Amniotic stem cell (primary cell): ENCODE measurements at regions not wholly inside any gene's neighbourhood (a gene's known extent, or its start where the extent isn't known, plus 50 kb on each side); places are given as distances from the start of the nearest gene placed in this dataset.

Experiments
- DNase-seq: peaks from one replicate; lab custom pipeline; 2025; lab: John Stamatoyannopoulos, UW

DNA sequence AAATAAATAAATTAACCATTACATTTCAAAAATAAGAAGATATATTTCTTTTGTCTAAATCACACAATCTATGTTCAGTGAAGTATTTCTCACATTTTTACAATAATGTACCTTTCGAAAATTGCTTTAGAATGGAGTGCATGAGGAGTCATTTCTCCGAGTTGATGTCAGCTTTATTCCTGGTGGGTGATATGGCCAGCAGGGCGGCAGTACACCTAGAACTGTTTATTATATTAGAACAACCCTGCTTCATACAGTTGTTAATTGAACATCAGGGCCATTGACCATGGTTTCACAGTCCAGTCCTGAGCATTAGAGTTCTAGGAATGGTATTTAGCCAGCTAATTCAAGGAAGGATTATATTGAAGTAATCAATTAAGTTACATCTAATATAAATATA is 696.3 kb upstream of the SLC10A2 start:
- no peak for DNase-seq

- no peak for DNase-seq
These were observed 693.1 kb upstream of the SLC10A2 start for GRCh38 chr13:103759361-103759760.

- no peak for DNase-seq
These were observed 692.0 kb upstream of the SLC10A2 start for GRCh38 chr13:103758222-103758621.

DNA sequence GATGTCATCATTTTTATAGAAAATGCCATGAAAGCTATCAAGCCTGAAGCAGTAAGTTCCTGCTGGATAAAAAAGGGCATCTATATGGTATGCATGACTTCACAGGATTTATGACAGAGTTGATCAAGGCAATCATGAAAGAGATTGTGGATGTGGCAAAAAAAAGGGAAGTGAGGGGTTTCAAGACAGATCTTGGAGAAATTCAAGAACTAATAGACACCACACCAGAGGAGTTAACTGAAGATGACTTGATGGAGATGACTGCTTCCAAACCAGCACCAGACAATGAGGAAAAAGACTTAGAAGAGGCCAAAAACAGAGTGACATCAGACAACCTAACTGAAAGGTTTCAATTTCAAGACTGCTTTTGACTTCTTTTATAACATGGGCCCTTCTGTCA is 691.1 kb upstream of the SLC10A2 start:
- no peak for DNase-seq

- no peak for DNase-seq
These were observed 688.6 kb upstream of the SLC10A2 start for GRCh38 chr13:103754783-103755182.

- DNase-seq, result no peak
These were observed 668.6 kb upstream of the SLC10A2 start for GRCh38 chr13:103734837-103735236.

DNA sequence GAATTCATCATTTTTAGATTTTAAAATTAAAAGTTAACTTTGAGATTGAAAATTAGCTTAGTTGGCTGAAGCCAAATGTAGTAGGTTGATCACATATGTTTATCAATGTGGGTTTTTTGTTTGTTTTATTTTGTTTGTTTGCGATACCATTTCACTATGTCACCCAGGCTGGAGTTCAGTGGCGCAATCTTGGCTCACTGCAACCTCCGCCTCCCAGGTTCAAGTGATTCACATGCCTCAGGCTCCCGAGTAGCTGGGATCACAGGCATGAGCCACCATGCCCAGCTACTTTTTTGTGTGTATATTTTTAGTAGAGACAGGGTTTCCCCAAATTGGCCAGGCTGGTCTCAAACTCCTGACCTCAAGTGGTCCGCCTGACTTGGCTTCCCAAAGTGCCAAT is 665.7 kb upstream of the SLC10A2 start:
- no peak for DNase-seq

GRCh38 chr13:103730407-103730806 is 664.2 kb upstream of the SLC10A2 start:
- DNase-seq, result no peak

DNA sequence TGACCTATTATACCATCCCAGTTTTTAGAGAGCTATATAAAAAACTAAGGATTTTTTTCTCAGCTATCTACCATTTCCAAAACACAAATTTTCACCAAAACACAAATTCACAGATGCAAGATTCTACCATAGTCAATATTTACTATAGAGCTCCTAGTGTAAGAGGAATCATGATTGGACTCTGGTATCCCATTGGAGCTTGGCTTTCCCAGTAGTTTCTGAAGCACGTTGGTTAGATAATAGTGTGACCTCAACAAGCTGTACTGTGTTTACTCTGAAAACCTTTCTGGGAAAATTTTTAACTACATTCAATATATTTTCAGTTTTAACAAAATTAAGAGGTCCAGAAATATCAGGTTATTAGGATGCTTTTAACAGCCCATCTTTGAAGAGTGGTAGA is 660.6 kb upstream of the SLC10A2 start:
- no peak for DNase-seq

GRCh38 chr13:103716718-103717117 is 650.5 kb upstream of the SLC10A2 start:
- no peak for DNase-seq

DNA sequence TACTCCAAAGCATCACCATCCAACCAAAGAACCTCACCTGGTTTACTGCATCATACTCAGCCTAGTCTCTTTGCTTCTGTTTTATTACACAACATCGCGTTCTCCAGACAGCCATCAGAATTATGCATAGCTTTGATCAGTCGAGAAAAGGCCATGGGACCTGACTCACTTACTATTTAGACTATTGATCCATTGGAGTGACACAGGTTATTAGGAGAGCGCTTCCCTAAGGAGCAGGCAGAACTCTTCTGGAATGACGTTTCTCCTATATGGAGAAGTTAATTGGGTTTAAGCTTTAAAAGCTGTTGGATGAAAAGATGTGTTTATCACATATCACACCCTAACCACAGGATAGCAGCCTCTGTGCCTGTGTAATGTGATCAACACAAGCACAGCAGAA is 649.1 kb upstream of the SLC10A2 start:
- DNase-seq, result no peak

- DNase-seq, result no peak
These were observed 637.0 kb upstream of the SLC10A2 start for GRCh38 chr13:103703246-103703645.

- no peak for DNase-seq
These were observed 631.8 kb upstream of the SLC10A2 start for GRCh38 chr13:103698000-103698399.

GRCh38 chr13:103695320-103695719 is 629.1 kb upstream of the SLC10A2 start:
- no peak for DNase-seq

GRCh38 chr13:103694471-103694870 is 628.3 kb upstream of the SLC10A2 start:
- DNase-seq, result no peak

DNA sequence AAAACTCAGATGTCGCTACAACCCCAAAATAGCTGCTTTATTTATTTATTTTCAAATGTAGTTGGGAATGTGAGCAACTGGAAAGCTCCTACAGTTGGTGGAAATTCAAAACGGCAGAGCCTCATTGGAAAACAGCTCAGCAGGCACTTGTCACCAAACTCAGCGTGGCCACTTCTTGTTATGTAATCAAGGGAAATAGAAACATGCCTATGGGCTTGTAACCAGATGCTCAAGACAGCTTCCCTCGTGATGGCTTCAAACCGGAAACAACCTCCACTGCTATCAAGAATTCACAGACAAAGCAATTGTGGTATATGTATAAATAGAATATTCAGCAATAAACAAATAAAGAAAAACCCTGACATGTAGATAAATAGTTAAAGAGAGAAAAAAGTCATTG is 627.8 kb upstream of the SLC10A2 start:
- no peak for DNase-seq

- DNase-seq, result no peak
These were observed 626.2 kb upstream of the SLC10A2 start for GRCh38 chr13:103692442-103692841.

DNA sequence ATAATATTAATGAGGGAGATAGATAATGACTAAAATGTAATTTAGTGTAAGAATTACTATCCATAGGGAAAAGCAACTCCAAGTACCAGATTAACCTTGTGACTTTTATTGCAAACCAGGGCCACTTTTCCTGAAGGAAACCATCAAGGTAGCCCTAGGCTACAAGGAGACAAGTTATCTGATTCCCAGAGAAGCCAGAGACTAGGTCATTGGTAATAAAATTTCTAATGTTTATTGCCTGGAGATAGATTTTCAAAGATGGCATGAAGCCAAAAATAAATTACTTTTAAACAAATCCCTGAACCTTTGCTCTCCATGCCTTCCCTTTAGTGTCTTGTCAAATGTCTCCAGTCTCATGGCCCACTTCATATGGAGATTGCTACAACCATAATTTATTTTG is 610.1 kb upstream of the SLC10A2 start:
- no peak for DNase-seq

GRCh38 chr13:103671547-103671946 is 605.3 kb upstream of the SLC10A2 start:
- no peak for DNase-seq

DNA sequence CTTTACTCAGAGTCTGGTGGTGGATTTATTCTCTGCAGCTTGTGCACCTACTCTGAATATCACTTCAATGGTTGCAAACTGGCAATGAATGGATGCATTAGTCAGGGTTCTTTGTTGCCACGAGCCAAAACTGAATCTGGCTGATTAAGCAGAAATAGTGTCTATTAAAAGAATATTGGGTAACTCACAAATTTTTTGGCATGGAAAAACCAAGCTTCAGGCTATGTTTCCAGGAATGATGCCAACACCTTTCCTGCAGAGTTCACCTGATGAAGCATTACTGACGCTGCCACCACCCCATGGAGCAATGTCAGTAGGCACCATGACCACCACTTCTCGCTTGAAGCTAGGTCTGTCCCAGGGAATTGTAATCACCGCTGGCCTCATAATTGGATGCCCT is 597.8 kb upstream of the SLC10A2 start:
- DNase-seq, result no peak

DNA sequence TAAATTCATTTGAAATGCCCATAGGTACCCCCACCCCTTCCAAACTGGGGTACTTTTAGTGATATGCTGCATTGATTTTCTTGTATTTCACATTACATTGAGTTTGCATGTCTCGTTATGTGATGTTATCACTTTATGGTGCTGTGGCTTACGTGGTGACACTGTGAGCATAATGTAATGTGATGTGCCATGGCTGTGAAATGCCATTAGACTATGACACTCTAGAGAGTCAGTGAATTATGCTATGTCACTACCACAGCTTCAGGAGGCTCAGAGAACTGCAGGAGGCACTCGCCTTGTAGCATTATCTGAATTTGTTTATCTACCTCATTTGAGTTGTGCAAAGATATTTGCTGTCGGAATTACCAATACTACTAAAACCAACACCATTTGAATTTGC is 590.1 kb upstream of the SLC10A2 start:
- DNase-seq, result no peak

DNA sequence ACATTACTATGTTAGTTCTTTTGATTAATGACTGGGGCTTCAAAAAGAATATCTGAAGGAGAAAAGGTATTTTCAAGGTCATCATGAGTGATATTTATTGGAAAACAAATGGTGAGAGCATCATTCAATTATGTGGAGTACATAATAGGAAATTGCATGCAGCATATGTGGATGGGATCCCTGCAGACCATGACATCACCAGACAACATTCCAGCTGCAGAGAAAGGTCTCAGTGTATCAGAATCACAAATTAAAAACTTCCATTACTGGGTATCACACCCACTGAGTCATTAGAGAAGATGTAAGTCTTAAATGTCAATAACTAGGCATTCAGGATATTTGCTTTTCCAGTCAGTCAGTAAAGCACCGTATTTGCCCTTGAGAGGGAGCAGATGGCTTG is 574.4 kb upstream of the SLC10A2 start:
- no peak for DNase-seq

- DNase-seq, result no peak
These were observed 573.1 kb upstream of the SLC10A2 start for GRCh38 chr13:103639326-103639725.

DNA sequence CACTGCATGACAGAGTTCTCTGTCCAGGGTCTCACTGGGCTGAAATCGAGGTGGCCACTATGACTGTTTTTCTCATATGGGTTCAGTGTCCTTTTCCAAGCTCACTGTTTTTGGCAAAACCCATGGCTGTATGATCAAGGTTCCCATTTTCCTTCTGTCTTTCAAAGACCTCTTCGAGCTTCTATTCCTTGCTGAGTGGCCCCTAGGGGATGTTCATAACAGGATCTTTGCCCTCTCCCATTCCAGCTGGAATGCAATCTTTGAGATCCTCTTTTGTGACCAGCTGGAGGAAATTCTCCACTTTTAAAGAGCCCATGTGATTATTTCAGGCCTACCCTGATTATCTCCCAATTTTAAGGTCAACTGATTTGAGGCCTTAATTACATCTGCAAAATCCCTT is 572.5 kb upstream of the SLC10A2 start:
- DNase-seq, result no peak

DNA sequence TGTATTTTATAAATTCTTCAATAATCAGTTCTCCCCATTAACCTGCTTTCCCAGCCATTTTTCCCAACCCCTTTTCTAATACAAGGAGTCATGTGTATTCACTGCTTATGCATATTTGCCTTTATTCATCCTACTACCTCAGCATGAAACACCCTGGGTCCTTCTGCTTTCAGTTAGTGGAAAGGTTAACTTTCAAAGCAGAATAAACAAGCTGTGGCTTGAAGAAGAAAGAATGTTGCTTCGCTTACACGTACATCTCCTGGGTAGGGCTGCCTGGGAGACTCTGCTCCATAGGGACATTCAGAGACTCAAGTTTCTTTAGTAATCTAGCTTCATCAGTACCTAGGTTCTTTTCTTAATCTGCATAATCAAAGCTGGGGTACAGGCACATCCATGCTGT is 567.8 kb upstream of the SLC10A2 start:
- no peak for DNase-seq
